ENCODE measurements at regions not wholly inside any gene's neighbourhood (a gene's known extent, or its start where the extent isn't known, plus 50 kb on each side); places are given as distances from the start of the nearest gene placed in this dataset.
"Not testable (repeated sequence)": the region's sequence is repeated elsewhere in the genome, so short reads cannot be mapped to it uniquely, and the experiment has no call there.

DNA sequence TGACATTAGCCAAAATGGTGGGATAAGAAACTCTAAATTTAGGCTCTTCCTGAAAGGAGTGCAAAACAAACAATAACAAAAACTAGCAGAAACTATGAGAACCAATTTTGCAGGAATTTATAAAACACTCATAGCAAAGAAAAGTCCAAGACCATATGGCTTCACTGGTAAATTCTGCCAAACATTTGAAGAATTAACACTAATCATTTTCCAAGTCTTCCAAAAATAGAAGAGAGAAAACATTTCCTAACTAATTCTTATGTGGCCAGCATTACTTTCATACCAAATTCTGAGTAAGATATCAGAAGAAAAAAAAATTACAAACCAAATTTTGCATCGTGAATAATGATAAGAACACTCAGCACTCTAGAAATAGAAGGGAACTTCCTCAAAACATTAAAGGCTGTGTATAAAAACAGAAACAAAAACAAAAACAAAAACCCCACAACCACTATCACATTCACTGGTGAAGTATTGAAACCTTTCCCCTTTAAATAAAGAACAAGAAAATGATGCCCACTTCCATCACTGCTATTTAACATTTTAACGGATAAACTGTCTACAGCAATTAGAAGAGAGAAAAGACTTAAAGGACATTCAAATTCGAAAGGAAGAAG lies 524.3 kb upstream of the GALNTL6 start:
- TF ChIP-seq Cebpa-rat (IDR thresholded peaks at IDR 0.05), result no peak
- Histone ChIP-seq H4K20me1 (no peaks in the 10 kb centered on the region), H3K4me3 (no peak overlapping the region), H3K36me3 (no peaks in the 10 kb centered on the region), H3K4me2 (no peak overlapping the region), H3K27ac (no peak overlapping the region), H3K4me1 (no peaks in the 10 kb centered on the region), H3K9me3 (replicated peaks in 1 of 11) (no peaks in the 10 kb centered on the region), H3K9ac (no peak overlapping the region), H3K27me3 (no peaks in the 10 kb centered on the region)

DNA sequence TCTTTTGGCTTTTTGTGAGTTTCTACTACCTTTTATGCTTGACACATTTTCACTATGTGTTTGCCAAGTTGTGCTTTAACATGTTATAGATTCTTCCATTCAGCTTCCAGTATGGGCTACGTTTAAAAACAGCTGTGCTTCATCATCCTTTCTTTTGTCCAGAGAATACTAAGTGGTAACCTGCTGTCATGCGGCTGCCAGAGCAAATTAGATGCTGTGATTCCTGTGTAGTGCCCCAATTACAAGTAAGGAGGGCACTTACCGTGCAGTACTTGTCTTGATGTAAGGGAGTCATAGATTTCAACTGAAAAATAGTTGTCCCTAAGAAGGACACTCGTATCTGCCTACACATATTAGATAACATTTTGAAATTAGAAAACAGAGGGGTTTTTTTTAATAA lies 531.8 kb upstream of the GALNTL6 start:
- no peaks in the 10 kb centered on the region for H3K36me3 ChIP-seq
- no peak overlapping the region for H3K9ac ChIP-seq
- H3K9me3 ChIP-seq (replicated peaks in 1 of 11), result no peaks in the 10 kb centered on the region
- H3K27me3 ChIP-seq, result no peaks in the 10 kb centered on the region
- no peaks in the 10 kb centered on the region for H4K20me1 ChIP-seq
- H3K4me1 ChIP-seq, result no peaks in the 10 kb centered on the region
- no peak overlapping the region for H3K4me3 ChIP-seq
- no peak overlapping the region for H3K27ac ChIP-seq
- TF ChIP-seq Cebpa-rat (IDR thresholded peaks at IDR 0.05), result no peak
- no peak overlapping the region for H3K4me2 ChIP-seq

DNA sequence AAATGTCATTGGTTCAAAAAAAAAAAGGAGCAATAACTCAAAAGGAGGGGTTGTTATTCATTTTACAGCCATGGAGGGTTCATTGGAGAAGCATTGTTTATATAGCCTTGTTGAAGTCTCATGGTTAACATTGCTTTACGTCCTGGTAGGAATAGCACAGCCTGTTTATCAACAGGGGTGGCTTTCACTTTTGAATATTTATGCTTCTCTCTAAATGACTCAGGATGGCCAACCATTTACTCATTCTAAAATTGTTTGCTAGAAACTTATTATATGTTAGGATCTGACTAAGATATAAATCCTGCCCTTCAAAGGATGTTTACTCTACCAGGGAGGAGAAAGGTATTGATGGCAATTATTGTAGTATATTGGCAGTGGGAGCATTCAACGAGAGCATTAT lies 534.1 kb upstream of the GALNTL6 start:
- TF ChIP-seq Cebpa-rat (IDR thresholded peaks at IDR 0.05), result no peak
- H3K27me3 ChIP-seq, result no peaks in the 10 kb centered on the region
- no peak overlapping the region for H3K4me2 ChIP-seq
- H3K9me3 ChIP-seq (replicated peaks in 1 of 11), result no peaks in the 10 kb centered on the region
- no peaks in the 10 kb centered on the region for H4K20me1 ChIP-seq
- H3K4me3 ChIP-seq, result no peak overlapping the region
- H3K27ac ChIP-seq, result no peak overlapping the region
- H3K36me3 ChIP-seq, result no peaks in the 10 kb centered on the region
- no peaks in the 10 kb centered on the region for H3K4me1 ChIP-seq
- no peak overlapping the region for H3K9ac ChIP-seq

DNA sequence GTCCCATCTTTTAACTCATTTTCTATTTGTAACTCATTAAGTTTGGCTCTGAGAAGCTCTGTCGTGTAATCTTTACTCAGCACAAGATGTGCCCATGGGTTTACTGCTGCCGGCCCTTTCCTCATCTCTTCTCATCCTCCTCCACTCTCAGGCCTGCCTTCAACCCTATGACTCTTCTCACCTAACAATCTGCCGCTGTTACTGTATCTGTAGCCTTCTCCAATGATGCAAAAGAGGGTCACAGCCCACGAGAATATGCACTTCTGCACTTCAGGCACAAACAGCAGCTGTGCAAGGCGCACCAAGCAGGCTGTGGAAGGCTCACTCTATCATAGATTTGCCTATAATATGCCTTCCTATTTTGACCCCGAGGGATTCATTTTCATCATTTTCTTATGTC lies 546.5 kb upstream of the GALNTL6 start:
- H3K9ac ChIP-seq, result no peak overlapping the region
- no peak overlapping the region for H3K27ac ChIP-seq
- no peaks in the 10 kb centered on the region for H3K36me3 ChIP-seq
- H3K27me3 ChIP-seq, result no peaks in the 10 kb centered on the region
- TF ChIP-seq Cebpa-rat (IDR thresholded peaks at IDR 0.05), result no peak
- no peak overlapping the region for H3K4me2 ChIP-seq
- no peaks in the 10 kb centered on the region for H3K9me3 ChIP-seq (replicated peaks in 1 of 11)
- H4K20me1 ChIP-seq, result no peaks in the 10 kb centered on the region
- H3K4me1 ChIP-seq, result no peaks in the 10 kb centered on the region
- H3K4me3 ChIP-seq, result no peak overlapping the region

DNA sequence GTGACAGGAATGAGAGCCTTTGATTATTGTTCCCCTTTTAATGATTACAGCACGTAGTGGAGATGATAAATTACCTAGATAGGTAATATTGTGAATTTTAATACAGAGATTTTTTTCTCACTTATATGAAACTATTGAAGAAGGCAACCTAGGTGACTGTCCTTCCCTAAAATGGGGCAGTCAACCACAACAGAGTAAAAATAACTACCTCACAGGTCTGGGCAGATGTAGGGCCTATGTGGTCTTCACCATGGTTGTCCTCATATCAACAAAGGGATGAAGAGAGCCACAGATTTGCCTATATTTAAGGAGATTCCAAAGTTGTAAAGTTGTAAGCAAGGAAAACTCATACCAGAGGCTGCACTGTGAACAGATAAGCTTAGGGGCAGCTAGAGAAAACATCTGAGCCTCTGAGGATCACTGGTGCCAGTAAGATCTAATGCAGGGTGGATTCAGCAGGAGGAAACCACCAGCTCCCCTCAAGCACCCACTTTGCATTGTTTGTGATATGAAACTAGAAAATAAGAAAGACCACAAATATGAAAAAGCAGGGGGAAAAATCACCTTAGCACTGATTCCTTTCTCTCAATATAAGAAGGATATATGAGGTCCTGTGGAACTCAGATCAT lies 547.9 kb upstream of the GALNTL6 start:
- no peak overlapping the region for H3K27ac ChIP-seq
- no peak overlapping the region for H3K4me2 ChIP-seq
- TF ChIP-seq Cebpa-rat (IDR thresholded peaks at IDR 0.05), result no peak
- H3K9ac ChIP-seq, result no peak overlapping the region
- no peaks in the 10 kb centered on the region for H4K20me1 ChIP-seq
- H3K27me3 ChIP-seq, result no peaks in the 10 kb centered on the region
- peaks cover 0 to 3% (median 0%) of the 10 kb centered on the region in 11 experiments; a peak in 1 of 22 replicates for H3K9me3 ChIP-seq (replicated peaks in 1 of 11)
- H3K36me3 ChIP-seq, result no peaks in the 10 kb centered on the region
- H3K4me1 ChIP-seq, result no peaks in the 10 kb centered on the region
- no peak overlapping the region for H3K4me3 ChIP-seq

DNA sequence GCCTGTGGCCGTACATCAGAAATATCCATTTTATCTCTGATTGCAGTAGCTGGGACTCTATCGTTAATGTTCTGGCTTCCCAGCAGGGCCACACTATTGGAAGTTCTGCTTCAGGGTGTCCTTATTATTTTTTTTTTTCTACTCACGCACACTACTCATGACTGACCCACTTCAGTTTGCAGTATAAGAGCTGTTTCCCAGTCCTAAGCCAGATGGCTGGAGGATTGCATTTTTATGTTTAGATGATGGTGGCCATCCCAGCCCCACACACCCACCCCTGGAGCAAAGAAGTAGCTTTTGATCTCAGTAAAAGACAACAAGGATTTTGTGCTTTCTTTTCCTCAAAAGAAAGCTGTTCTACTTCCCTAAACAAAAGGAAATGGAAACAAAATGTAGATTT lies 557.0 kb upstream of the GALNTL6 start:
- no peak overlapping the region for H3K4me2 ChIP-seq
- H3K4me3 ChIP-seq, result no peak overlapping the region
- no peaks in the 10 kb centered on the region for H4K20me1 ChIP-seq
- no peak overlapping the region for H3K27ac ChIP-seq
- no peaks in the 10 kb centered on the region for H3K27me3 ChIP-seq
- H3K4me1 ChIP-seq, result no peaks in the 10 kb centered on the region
- TF ChIP-seq Cebpa-rat (IDR thresholded peaks at IDR 0.05), result no peak
- H3K9me3 ChIP-seq (replicated peaks in 1 of 11), result peaks cover 0 to 6% (median 0%) of the 10 kb centered on the region in 11 experiments; a peak in 1 of 22 replicates
- H3K9ac ChIP-seq, result no peak overlapping the region
- H3K36me3 ChIP-seq, result no peaks in the 10 kb centered on the region

DNA sequence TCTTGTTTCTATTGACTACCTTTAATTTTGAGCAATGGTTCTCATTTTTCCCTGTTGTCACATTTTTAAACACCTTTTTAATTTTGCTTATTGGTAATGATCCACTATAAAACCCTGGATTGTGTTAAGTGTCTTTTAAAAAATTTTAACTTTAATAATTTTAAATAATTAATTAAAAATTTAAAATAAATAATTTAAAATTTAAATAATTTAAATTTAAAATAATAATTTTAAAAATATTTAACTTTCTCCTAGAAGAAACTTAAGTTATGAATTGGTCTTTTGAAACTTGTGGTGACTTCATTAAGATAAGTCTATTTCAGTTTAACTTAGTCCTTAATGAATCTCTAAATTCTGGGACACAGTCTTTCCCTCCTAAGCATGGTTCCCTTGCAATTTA lies 566.3 kb upstream of the GALNTL6 start:
- H3K9me3 ChIP-seq (replicated peaks in 1 of 11), result no peaks in the 10 kb centered on the region
- no peak overlapping the region for H3K4me3 ChIP-seq
- H3K27ac ChIP-seq, result no peak overlapping the region
- H3K4me1 ChIP-seq, result no peaks in the 10 kb centered on the region
- no peaks in the 10 kb centered on the region for H4K20me1 ChIP-seq
- H3K36me3 ChIP-seq, result no peaks in the 10 kb centered on the region
- H3K27me3 ChIP-seq, result no peaks in the 10 kb centered on the region
- no peak for TF ChIP-seq Cebpa-rat (IDR thresholded peaks at IDR 0.05)
- H3K4me2 ChIP-seq, result no peak overlapping the region
- H3K9ac ChIP-seq, result no peak overlapping the region

DNA sequence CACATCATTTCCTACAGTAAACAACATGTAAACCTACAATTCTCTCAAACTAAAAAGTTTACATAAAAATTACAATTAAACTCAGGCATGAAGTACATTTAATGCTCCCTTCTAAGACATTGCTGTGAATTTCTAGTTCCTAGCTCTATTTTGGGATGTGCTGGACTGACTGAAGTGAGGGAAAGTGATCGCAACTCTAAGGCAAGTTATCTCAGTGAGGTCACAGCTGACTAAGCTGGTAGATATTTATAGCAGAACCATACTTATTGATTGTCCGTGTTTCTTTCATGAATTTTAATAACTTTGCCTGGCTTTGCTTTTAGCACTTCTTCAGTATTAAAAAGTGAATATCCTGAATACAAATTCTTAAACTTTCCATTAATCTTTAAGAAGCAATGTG lies 570.4 kb upstream of the GALNTL6 start:
- no peak for TF ChIP-seq Cebpa-rat (IDR thresholded peaks at IDR 0.05)
- Histone ChIP-seq H3K27ac (no peak overlapping the region), H3K27me3 (no peaks in the 10 kb centered on the region), H3K4me3 (no peak overlapping the region), H3K9me3 (replicated peaks in 1 of 11) (no peaks in the 10 kb centered on the region), H4K20me1 (no peaks in the 10 kb centered on the region), H3K4me2 (no peak overlapping the region), H3K36me3 (no peaks in the 10 kb centered on the region), H3K4me1 (no peaks in the 10 kb centered on the region), H3K9ac (no peak overlapping the region)

DNA sequence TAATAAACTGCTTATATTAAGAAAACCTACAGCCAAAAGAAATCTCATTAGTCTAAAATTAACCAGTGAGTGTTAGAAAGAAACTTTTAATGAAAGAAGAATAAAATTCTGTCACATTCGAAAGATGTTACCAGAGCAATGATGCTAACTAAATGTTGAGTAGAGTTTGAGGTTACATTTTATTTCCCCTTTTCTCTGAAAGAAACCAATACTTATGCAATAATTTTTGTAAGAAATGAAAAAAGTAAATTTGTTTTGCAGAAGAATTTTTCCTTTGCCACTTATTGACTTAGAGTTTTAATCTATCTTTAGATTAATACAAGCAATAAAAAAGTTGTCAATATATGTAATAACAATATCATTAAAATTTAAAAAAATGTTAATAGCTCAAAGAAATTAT lies 574.0 kb upstream of the GALNTL6 start:
- no peaks in the 10 kb centered on the region for H3K9me3 ChIP-seq (replicated peaks in 1 of 11)

DNA sequence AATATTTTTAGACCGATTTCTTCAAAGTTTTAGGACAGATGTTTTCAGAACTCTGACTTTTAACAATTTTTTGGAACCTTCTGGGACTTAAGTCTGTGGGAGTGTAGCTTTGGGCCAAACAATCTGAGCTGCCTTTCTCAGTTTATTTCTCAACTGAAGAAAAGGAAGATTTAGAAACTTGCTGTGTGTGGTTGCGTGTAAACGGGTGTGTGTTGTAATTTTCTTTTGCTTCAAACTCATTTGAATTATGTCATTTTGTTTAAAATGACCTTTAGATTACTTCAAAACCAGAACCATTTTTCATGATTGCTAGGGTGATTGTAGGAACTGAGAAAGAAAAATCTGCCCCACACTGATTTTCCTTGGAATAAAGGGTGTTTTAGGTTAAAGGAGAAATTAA lies 577.7 kb upstream of the GALNTL6 start:
- H3K27me3 ChIP-seq, result no peaks in the 10 kb centered on the region
- no peaks in the 10 kb centered on the region for H4K20me1 ChIP-seq
- H3K4me1 ChIP-seq, result no peaks in the 10 kb centered on the region
- no peak overlapping the region for H3K4me3 ChIP-seq
- H3K9ac ChIP-seq, result no peak overlapping the region
- TF ChIP-seq Cebpa-rat (IDR thresholded peaks at IDR 0.05), result no peak
- no peaks in the 10 kb centered on the region for H3K36me3 ChIP-seq
- no peaks in the 10 kb centered on the region for H3K9me3 ChIP-seq (replicated peaks in 1 of 11)
- H3K27ac ChIP-seq, result no peak overlapping the region
- H3K4me2 ChIP-seq, result no peak overlapping the region

More for the DNA sequence above, 574.0 kb upstream of the GALNTL6 start:
- H3K27me3 ChIP-seq, result no peaks in the 10 kb centered on the region
- no peaks in the 10 kb centered on the region for H3K36me3 ChIP-seq
- no peak for TF ChIP-seq Cebpa-rat (IDR thresholded peaks at IDR 0.05)
- H3K4me2 ChIP-seq, result no peak overlapping the region
- H4K20me1 ChIP-seq, result no peaks in the 10 kb centered on the region
- H3K27ac ChIP-seq, result no peak overlapping the region
- H3K4me3 ChIP-seq, result no peak overlapping the region
- no peaks in the 10 kb centered on the region for H3K4me1 ChIP-seq
- H3K9ac ChIP-seq, result no peak overlapping the region

DNA sequence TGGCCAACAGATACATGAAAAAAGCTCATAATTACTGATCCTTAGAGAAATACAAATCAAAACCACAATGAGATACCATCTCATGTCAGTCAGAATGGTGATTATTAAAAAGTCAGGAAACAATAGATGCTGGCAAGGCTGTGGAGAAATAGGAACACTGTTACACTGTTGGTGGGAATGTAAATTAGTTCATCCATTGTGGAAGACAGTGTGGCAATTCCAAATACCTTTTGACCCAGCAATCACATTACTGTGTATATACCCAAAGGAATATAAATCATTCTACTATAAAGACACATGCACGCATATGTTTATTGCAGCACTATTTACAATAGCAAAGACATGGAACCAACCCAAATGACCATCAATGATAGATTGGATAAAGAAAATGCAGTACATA lies 583.9 kb upstream of the GALNTL6 start:
- H3K27ac ChIP-seq; H3K9me3 ChIP-seq (replicated peaks in 1 of 11): not testable (repeated sequence)

More for the DNA sequence above, 583.9 kb upstream of the GALNTL6 start:
- not testable (repeated sequence) for H3K36me3 ChIP-seq, H3K4me2 ChIP-seq, H3K9ac ChIP-seq, H3K4me1 ChIP-seq, H3K4me3 ChIP-seq, H4K20me1 ChIP-seq, H3K27me3 ChIP-seq

Measured in BLaER1 treated with 17β-estradiol and CSF1 and Interleukin-3, amounts not matched to agents 10 nM and 100 nM (cell line).